ENCODE measurements at regions not wholly inside any gene's neighbourhood (a gene's known extent, or its start where the extent isn't known, plus 50 kb on each side); places are given as distances from the start of the nearest gene placed in this dataset.

DNA sequence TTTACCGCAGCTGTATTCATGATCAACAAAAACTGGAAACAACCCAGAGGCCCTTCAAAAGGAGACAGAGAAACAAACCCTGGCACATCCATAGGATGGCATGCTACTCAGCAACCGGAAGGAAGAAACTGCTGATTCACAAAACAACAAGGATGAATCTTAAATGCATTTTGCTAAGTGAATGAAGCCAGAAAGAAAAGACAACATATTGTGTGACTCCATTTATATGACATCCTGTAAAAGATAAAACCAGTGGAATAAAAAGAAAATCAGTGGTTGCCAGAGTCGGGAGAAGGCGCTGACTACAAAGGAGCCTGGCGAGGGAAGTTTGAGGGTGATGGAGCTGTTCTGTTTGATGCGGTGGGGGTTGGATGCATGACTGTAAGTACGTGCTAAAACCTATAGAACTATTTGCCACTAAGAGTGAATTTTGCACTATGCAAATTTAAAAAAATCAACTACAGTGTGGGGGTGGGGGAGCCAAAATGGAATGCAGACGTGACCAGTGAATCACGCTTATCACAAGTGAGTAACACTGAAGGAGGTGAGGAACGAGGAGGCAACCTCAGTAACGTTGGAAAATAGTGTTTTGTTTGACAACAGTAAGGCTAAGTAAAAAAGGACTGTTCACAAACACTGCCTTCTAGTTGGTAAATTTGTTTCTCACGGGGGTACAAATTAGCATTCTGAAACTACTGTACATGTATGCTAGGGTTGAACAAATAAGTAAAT lies 108.9 kb downstream of the INHBB start:
- Mint-ChIP-seq H3K27ac (no peak overlapping the region), H3K4me1 (no peaks in the 10 kb centered on the region; a peak in 1 of 4 replicates), H3K36me3 (ENCODE audit: insufficient read depth in 1 of 3, low read depth in 3 of 3) (no peaks in the 10 kb centered on the region; a peak in 1 of 7 replicates), H3K4me3 (no peak overlapping the region), H3K9me3 (peaks cover 12 to 14% of the 10 kb centered on the region in 2 experiments), H3K27me3 (ENCODE audit: low read depth) (peaks cover 98% of the 10 kb centered on the region)
- H3K9ac ChIP-seq (ENCODE audit: extremely low read depth, insufficient read length, low read length) = no peak overlapping the region
- H3K4ac ChIP-seq (ENCODE audit: low read depth, low read length) = no peak overlapping the region
- no peak overlapping the region for H3K23ac ChIP-seq (ENCODE audit: insufficient read length, low read depth, low read length)
- no peak overlapping the region for H2BK120ac ChIP-seq (ENCODE audit: low read depth, low read length, poor library complexity, severe bottlenecking)
- no peak overlapping the region for H3K18ac ChIP-seq (ENCODE audit: insufficient read length, low read depth, low read length)
- H2BK20ac ChIP-seq (ENCODE audit: low read depth, low read length, poor library complexity, severe bottlenecking) = no peak overlapping the region
- H3K56ac ChIP-seq (ENCODE audit: insufficient read length, low read depth, low read length) = no peak overlapping the region
- no peaks in the 10 kb centered on the region for H3K23me2 ChIP-seq (ENCODE audit: insufficient read length, low read depth, low read length, poor library complexity, severe bottlenecking)
- no peaks in the 10 kb centered on the region for H4K20me1 ChIP-seq (ENCODE audit: control insufficient read depth, insufficient read depth, insufficient read length)
- no peak overlapping the region for H4K5ac ChIP-seq (ENCODE audit: insufficient read length, low read depth, low read length)
- H3K79me2 ChIP-seq (ENCODE audit: insufficient read depth, low read length) = no peaks in the 10 kb centered on the region
- H2AK5ac ChIP-seq (ENCODE audit: insufficient read length, low read length) = no peak overlapping the region
- no peak overlapping the region for H2AFZ ChIP-seq (ENCODE audit: low read length)
- H2BK5ac ChIP-seq (ENCODE audit: insufficient read length, low read length) = no peak overlapping the region
- H3K27me3 ChIP-seq (ENCODE audit: insufficient read depth, low read length) = peaks cover 1% of the 10 kb centered on the region; the same call in 1 of the 2 replicates
- no peaks in the 10 kb centered on the region for H3K4me1 ChIP-seq (ENCODE audit: insufficient read depth, low read length)
- no peak overlapping the region for H4K91ac ChIP-seq (ENCODE audit: insufficient read length, low read depth, low read length)
- WGBS (ENCODE audit: extremely low coverage, insufficient read length, low lambda C conversion rate) = no CpG with 5 or more reads among the region's 12 CpGs
- no peak overlapping the region for H3K14ac ChIP-seq (ENCODE audit: insufficient read depth, low read length)
- H3K4me2 ChIP-seq (ENCODE audit: insufficient read depth, insufficient read length, low read length) = no peak overlapping the region
- H3K9me3 ChIP-seq (ENCODE audit: control insufficient read depth, low read depth, low read length) = no peaks in the 10 kb centered on the region
- TF ChIP-seq, protein P1, sequence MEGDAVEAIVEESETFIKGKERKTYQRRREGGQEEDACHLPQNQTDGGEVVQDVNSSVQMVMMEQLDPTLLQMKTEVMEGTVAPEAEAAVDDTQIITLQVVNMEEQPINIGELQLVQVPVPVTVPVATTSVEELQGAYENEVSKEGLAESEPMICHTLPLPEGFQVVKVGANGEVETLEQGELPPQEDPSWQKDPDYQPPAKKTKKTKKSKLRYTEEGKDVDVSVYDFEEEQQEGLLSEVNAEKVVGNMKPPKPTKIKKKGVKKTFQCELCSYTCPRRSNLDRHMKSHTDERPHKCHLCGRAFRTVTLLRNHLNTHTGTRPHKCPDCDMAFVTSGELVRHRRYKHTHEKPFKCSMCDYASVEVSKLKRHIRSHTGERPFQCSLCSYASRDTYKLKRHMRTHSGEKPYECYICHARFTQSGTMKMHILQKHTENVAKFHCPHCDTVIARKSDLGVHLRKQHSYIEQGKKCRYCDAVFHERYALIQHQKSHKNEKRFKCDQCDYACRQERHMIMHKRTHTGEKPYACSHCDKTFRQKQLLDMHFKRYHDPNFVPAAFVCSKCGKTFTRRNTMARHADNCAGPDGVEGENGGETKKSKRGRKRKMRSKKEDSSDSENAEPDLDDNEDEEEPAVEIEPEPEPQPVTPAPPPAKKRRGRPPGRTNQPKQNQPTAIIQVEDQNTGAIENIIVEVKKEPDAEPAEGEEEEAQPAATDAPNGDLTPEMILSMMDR (conservative IDR thresholded peaks at IDR 0.05) = no peak
- no peaks in the 10 kb centered on the region for H3K79me1 ChIP-seq (ENCODE audit: insufficient read depth, low read depth, low read length, poor library complexity, severe bottlenecking)
- H2BK15ac ChIP-seq (ENCODE audit: low read depth, low read length) = no peak overlapping the region
- no peak overlapping the region for H4K8ac ChIP-seq (replicated peaks; ENCODE audit: insufficient read length, low read depth, low read length)
- DNase-seq = no peak
- H3K27ac ChIP-seq (ENCODE audit: insufficient read length, low read depth, low read length) = no peak overlapping the region
- H3T11ph ChIP-seq (ENCODE audit: low read length) = no peak overlapping the region
- no peak overlapping the region for H2BK12ac ChIP-seq (ENCODE audit: insufficient read length, low read depth, low read length)

All from H9 (cell line).